ENCODE measurements at regions not wholly inside any gene's neighbourhood (a gene's known extent, or its start where the extent isn't known, plus 50 kb on each side); places are given as distances from the start of the nearest gene placed in this dataset.

GRCh38 chr13:100725472-100725871, 50.9 kb upstream of the TMTC4 start:
- no peak overlapping the region for H3K4me2 ChIP-seq (ENCODE audit: insufficient read depth in 1 of 2, low read depth in 2 of 2, low read length in 2 of 2)
- H2BK5ac ChIP-seq (ENCODE audit: low read depth, low read length) = no peak overlapping the region
- no peak overlapping the region for H3K56ac ChIP-seq (replicated peaks; ENCODE audit: insufficient read length, low read depth, low read length)
- H3K9me3 ChIP-seq (ENCODE audit: insufficient read depth in 2 of 2, low read depth in 1 of 2, low read length in 1 of 2) = no peaks in the 10 kb centered on the region
- no peak overlapping the region for H3K4ac ChIP-seq (replicated peaks; ENCODE audit: insufficient read length, low read depth, low read length)
- ChIA-PET CTCF (ENCODE audit: partially characterized antibody) (interaction anchor here (0.7 to 7.5 kb wide), 6 partner anchors 9 to 101 kb away, joined by 3 to 61 read pairs (median 28); no protein-coding TSS in a partner anchor), POLR2A (ENCODE audit: partially characterized antibody) (no interaction called here)
- H4K5ac ChIP-seq (ENCODE audit: insufficient read length, low read depth, low read length) = no peak overlapping the region
- no peaks in the 10 kb centered on the region for H3K36me3 ChIP-seq (ENCODE audit: control insufficient read depth in 2 of 4, insufficient read depth in 4 of 4, low read length in 3 of 4)
- no peak overlapping the region for H2AFZ ChIP-seq (ENCODE audit: low read length)
- H3K14ac ChIP-seq (ENCODE audit: insufficient read length) = no peak overlapping the region
- WGBS, 2 experiments (ENCODE audit: extremely low coverage in 1 of 2, insufficient coverage in 1 of 2, insufficient read length in 1 of 2, insufficient replicate concordance in 2 of 2, low coverage in 1 of 2, low lambda C conversion rate in 2 of 2, missing lambda C conversion rate in 1 of 2) = 92% methylated on average over 6 of the region's 6 CpGs; no CpG with 5 or more reads in 1 of the 2 experiments
- H4K8ac ChIP-seq (ENCODE audit: extremely low read depth, insufficient read depth, low read length) = no peak overlapping the region
- H3K79me1 ChIP-seq (ENCODE audit: low read depth, low read length) = no peaks in the 10 kb centered on the region
- no peak overlapping the region for H3K18ac ChIP-seq (ENCODE audit: extremely low read depth, low read length)
- H3K9ac ChIP-seq (replicated peaks in 1 of 4; ENCODE audit: extremely low read depth in 1 of 4, low read depth in 3 of 4, low read length in 3 of 4) = no peak overlapping the region
- H4K20me1 ChIP-seq (replicated peaks in 1 of 2; ENCODE audit: control insufficient read depth in 1 of 2, insufficient read depth in 2 of 2, low read length in 2 of 2) = no peaks in the 10 kb centered on the region
- no peak overlapping the region for H2BK12ac ChIP-seq (ENCODE audit: low read depth, low read length)
- H4K91ac ChIP-seq (replicated peaks; ENCODE audit: insufficient read length, low read length) = no peak overlapping the region
- no peaks in the 10 kb centered on the region; a peak in 1 of 7 replicates for H3K27me3 ChIP-seq (replicated peaks in 1 of 4; ENCODE audit: control insufficient read depth in 3 of 4, extremely low read depth in 1 of 4, insufficient read depth in 3 of 4, low read length in 3 of 4)
- H3K4me1 ChIP-seq (replicated peaks in 1 of 4; ENCODE audit: control insufficient read depth in 3 of 4, insufficient read depth in 4 of 4, low read length in 3 of 4) = no peaks in the 10 kb centered on the region
- H2BK15ac ChIP-seq (ENCODE audit: low read length) = no peak overlapping the region
- no peak overlapping the region for H3K27ac ChIP-seq (ENCODE audit: low read depth, low read length)
- no peak overlapping the region for H3K4me3 ChIP-seq (ENCODE audit: extremely low read depth in 1 of 4, insufficient read depth in 2 of 4, low read depth in 3 of 4, low read length in 4 of 4)
- no peak overlapping the region for H2BK20ac ChIP-seq (ENCODE audit: low read length)
- no peaks in the 10 kb centered on the region for H3K23me2 ChIP-seq (ENCODE audit: low read depth, low read length)
- no peak overlapping the region for H2AK5ac ChIP-seq (ENCODE audit: low read depth, low read length)
- H3K23ac ChIP-seq (ENCODE audit: insufficient read length) = no peak overlapping the region
- no peaks in the 10 kb centered on the region for H3K79me2 ChIP-seq (ENCODE audit: control insufficient read depth in 1 of 2, insufficient read depth in 2 of 2, low read length in 2 of 2)
- FAIRE-seq (no peak), DNase-seq (ENCODE audit: low read depth in 1 of 2, low spot score in 2 of 2) (no peak)
- H2BK120ac ChIP-seq (replicated peaks; ENCODE audit: low read depth, low read length) = no peak overlapping the region
- TF ChIP-seq CTCF (IDR thresholded peaks at IDR 0.05; ENCODE audit: control extremely low read depth in 1 of 3, insufficient read depth in 1 of 3, low read depth in 1 of 3, low read length in 3 of 3) (peak in 1 of 3 experiments; percentile 5; a peak in 1 of 4 replicates), TAF7 (optimal IDR thresholded peaks at IDR 0.05; ENCODE audit: borderline replicate concordance, low read depth, low read length) (no peak)
